PFSK-1 (cell line): ENCODE measurements at regions not wholly inside any gene's neighbourhood (a gene's known extent, or its start where the extent isn't known, plus 50 kb on each side); places are given as distances from the start of the nearest gene placed in this dataset.

Experiments
- FOXP2 ChIP-seq: optimal IDR thresholded peaks from 2 replicates; pipeline ENCODE3; 2011; ENCODE audit warnings: borderline replicate concordance, control low read depth, inconsistent platforms; ENCODE audit not compliant: insufficient read depth; ENCODE audit errors: extremely low read length, extremely low read depth
- POLR2AphosphoS5 ChIP-seq: IDR thresholded peaks from 2 replicates; pipeline ENCODE4 v1.6.1; 2012; ENCODE audit warnings: low read depth, mild to moderate bottlenecking, control low read depth, low read length, moderate library complexity
- REST ChIP-seq, 2 experiments: IDR thresholded peaks; 2 replicates each; pipeline versions ENCODE4 v1.6.1 to v1.8.0; 2011 to 2012; ENCODE audit warnings: low read depth in 2 of 2, low read length in 2 of 2, control low read depth in 1 of 2, inconsistent platforms in 1 of 2, mild to moderate bottlenecking in 1 of 2, moderate library complexity in 1 of 2; ENCODE audit not compliant: insufficient read depth in 1 of 2
- SIN3A ChIP-seq: IDR thresholded peaks from 2 replicates; pipeline ENCODE4 v1.6.1; 2012; ENCODE audit warnings: mild to moderate bottlenecking, low read length, moderate library complexity, borderline replicate concordance; ENCODE audit not compliant: insufficient read depth
- TAF1 ChIP-seq: IDR thresholded peaks from 2 replicates; pipeline ENCODE4 v1.6.1; 2012; ENCODE audit warnings: low read length, control low read depth, borderline replicate concordance; ENCODE audit not compliant: insufficient read depth

- TF ChIP-seq TAF1 (no peak), FOXP2 (no peak), REST (IDR thresholded peaks at IDR 0.05; ENCODE audit: insufficient read depth in 1 of 2, low read depth in 2 of 2, low read length in 2 of 2) (no peak), SIN3A (no peak), POLR2AphosphoS5 (no peak)
Observed at GRCh38 chr16:13756411-13757140, 163.4 kb upstream of the ERCC4 start.

GRCh38 chr16:13766334-13766733 is 153.6 kb upstream of the ERCC4 start:
- TF ChIP-seq REST (IDR thresholded peaks at IDR 0.05; ENCODE audit: insufficient read depth in 1 of 2, low read depth in 2 of 2, low read length in 2 of 2) (no peak), POLR2AphosphoS5 (no peak), SIN3A (no peak), TAF1 (no peak), FOXP2 (no peak)

- TF ChIP-seq REST (IDR thresholded peaks at IDR 0.05; ENCODE audit: insufficient read depth in 1 of 2, low read depth in 2 of 2, low read length in 2 of 2) (no peak), TAF1 (no peak), FOXP2 (no peak), POLR2AphosphoS5 (no peak), SIN3A (no peak)
Observed at GRCh38 chr16:13767215-13767614, 152.7 kb upstream of the ERCC4 start.

- TF ChIP-seq POLR2AphosphoS5 (no peak), TAF1 (no peak), REST (IDR thresholded peaks at IDR 0.05; ENCODE audit: insufficient read depth in 1 of 2, low read depth in 2 of 2, low read length in 2 of 2) (no peak), SIN3A (no peak), FOXP2 (no peak)
Observed at GRCh38 chr16:13768471-13768870, 151.5 kb upstream of the ERCC4 start.

- TF ChIP-seq TAF1 (no peak), FOXP2 (no peak), SIN3A (no peak), REST (IDR thresholded peaks at IDR 0.05; ENCODE audit: insufficient read depth in 1 of 2, low read depth in 2 of 2, low read length in 2 of 2) (no peak), POLR2AphosphoS5 (no peak)
Observed at GRCh38 chr16:13770436-13770835, 149.5 kb upstream of the ERCC4 start.
